Stimulated activated CD8-positive, alpha-beta memory T cell treated with anti-CD3 and anti-CD28 coated beads, Interleukin-15, amount 100 ng/mL, for 48 hours (primary cell): ENCODE measurements at regions not wholly inside any gene's neighbourhood (a gene's known extent, or its start where the extent isn't known, plus 50 kb on each side); places are given as distances from the start of the nearest gene placed in this dataset.
A peak's percentile ranks its signal among the peaks of the same experiment; 100 is the strongest.
"Not testable (repeated sequence)": the region's sequence is repeated elsewhere in the genome, so short reads cannot be mapped to it uniquely, and the experiment has no call there.

Experiments
- DNase-seq, 2 donors: peaks; one replicate each; pipeline ENCODE4 v3.0.0-alpha.2; 2020; ENCODE audit warnings: low read depth in 2 of 2

GRCh38 chr5:1594357-1595106 is 70.8 kb upstream of the LPCAT1 start:
- peak; percentile 85 to 88 for DNase-seq

- no peak for DNase-seq
These were observed 70.2 kb upstream of the LPCAT1 start for GRCh38 chr5:1593903-1594356.

- DNase-seq, result not testable (repeated sequence)
These were observed 64.4 kb upstream of the LPCAT1 start for GRCh38 chr5:1588071-1588694.

- DNase-seq, result not testable (repeated sequence)
These were observed 59.5 kb upstream of the LPCAT1 start for GRCh38 chr5:1583081-1583875.

GRCh38 chr5:1579389-1579788 is 55.6 kb upstream of the LPCAT1 start:
- DNase-seq, result not testable (repeated sequence)

GRCh38 chr5:1576851-1577250 is 53.1 kb upstream of the LPCAT1 start:
- not testable (repeated sequence) for DNase-seq

GRCh38 chr5:1575991-1576714 is 52.4 kb upstream of the LPCAT1 start:
- DNase-seq, result not testable (repeated sequence)

GRCh38 chr5:1575491-1575890 is 51.7 kb upstream of the LPCAT1 start:
- DNase-seq, result not testable (repeated sequence)

GRCh38 chr5:1574023-1574318 is 50.2 kb upstream of the LPCAT1 start:
- DNase-seq, result not testable (repeated sequence)

- not testable (repeated sequence) for DNase-seq
These were observed 49.7 kb upstream of the LPCAT1 start for GRCh38 chr5:1573217-1574022.
